T-helper 22 cell (primary cell): ENCODE measurements at regions not wholly inside any gene's neighbourhood (a gene's known extent, or its start where the extent isn't known, plus 50 kb on each side); places are given as distances from the start of the nearest gene placed in this dataset.

ENCODE experiments used
- DNase-seq: peaks from one replicate; pipeline ENCODE4 v3.0.0-alpha.2; 2020; ENCODE audit warnings: low read depth

- no peak for DNase-seq
Measured at GRCh38 chr2:195495966-195496365, 161.1 kb upstream of the SLC39A10 start.

- no peak for DNase-seq
Measured at GRCh38 chr2:195495351-195495750, 161.7 kb upstream of the SLC39A10 start.

DNA sequence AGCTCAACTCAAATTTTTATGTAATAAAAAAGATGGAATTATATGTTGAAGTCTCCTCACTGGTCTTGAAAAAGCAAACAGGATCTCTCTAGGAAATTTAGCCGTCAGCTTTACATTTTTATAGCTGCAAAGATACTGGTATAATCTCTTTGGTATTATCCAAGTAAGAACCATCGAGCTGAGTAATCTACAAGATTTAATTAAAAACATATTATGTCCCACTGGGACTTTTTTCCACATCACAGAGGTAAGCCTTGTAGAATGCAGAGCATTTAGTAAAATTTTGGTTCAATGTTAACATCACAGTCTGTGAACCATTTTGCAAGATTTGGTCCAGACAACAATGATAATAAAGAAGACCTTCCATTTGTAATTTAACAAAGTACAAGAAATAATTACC is 162.6 kb upstream of the SLC39A10 start:
- DNase-seq = no peak

- no peak for DNase-seq
Measured at GRCh38 chr2:195493416-195493815, 163.6 kb upstream of the SLC39A10 start.

GRCh38 chr2:195490319-195490718 is 166.7 kb upstream of the SLC39A10 start:
- DNase-seq = no peak

- DNase-seq = no peak
Measured at GRCh38 chr2:195489101-195489500, 167.9 kb upstream of the SLC39A10 start.

- no peak for DNase-seq
Measured at GRCh38 chr2:195488567-195488966, 168.5 kb upstream of the SLC39A10 start.

DNA sequence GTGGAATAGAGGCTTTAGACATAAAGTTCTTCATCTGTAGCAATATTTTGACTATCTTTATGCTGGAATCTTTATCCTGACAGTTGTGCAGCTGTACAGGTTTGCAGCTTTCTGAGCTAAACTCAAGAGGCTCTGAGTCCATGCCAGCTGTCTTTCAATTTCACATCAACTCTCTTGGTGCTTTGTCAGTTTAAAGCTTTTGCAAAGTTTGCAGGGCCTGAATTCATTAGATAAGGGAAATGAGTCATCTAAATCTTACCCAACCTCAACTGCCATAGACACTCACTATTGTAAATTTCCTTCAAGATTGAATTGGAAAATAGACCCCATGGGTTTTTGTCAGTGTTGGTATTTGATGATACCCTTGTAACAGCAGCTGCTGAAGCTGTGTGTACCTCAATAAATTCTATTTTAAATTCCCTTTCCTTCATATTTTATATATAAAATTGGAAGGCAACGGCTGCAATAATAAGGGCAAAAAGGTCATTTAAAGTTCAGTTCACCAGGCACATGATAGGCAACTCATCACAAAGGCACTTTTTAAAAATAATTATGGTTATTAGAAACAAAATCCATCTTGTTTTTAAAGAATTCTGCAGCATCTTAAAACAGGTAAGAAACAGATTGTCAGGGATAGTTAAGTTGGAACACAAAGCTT is 169.9 kb upstream of the SLC39A10 start:
- DNase-seq = no peak

- no peak for DNase-seq
Measured at GRCh38 chr2:195486520-195486919, 170.5 kb upstream of the SLC39A10 start.

GRCh38 chr2:195482010-195482409 is 175.0 kb upstream of the SLC39A10 start:
- no peak for DNase-seq

GRCh38 chr2:195480121-195480520 is 176.9 kb upstream of the SLC39A10 start:
- no peak for DNase-seq

DNA sequence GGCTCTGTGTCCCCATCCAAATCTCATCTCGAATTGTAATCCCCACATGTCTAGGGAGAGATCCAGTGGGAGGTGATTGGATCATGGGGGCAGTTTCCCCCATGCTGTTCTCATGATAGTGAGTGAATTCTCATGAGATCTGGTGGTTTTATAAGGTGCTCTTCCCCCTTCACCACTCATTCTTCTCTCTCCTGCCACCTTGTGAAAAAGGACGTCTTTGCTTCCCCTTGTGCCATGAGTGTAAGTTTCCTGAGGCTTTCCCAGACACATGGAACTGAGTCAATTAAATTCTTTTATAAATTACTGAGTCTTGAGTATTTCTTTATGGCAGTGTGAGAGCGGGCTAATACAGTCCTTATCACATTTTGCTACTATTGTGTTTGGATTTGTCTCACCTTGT is 177.6 kb upstream of the SLC39A10 start:
- DNase-seq = no peak

DNA sequence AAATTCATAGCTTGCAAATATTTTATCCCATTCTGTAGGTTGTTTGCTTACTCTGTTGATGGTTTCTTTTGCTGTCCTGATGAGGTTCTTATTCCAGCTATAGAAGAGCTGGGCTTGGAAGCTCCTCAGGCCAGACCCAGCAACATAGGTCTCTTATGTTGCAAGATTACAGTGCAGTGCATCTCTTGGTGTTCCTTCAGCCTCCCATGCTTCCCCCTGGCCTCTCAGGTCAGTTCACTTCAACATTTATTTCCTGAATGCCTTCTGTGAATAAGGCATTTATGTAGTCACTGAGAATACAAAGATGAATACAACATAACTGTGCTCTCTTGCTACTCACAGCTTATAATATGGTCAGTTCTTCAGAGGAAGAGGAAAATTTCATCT is 179.0 kb upstream of the SLC39A10 start:
- no peak for DNase-seq

DNA sequence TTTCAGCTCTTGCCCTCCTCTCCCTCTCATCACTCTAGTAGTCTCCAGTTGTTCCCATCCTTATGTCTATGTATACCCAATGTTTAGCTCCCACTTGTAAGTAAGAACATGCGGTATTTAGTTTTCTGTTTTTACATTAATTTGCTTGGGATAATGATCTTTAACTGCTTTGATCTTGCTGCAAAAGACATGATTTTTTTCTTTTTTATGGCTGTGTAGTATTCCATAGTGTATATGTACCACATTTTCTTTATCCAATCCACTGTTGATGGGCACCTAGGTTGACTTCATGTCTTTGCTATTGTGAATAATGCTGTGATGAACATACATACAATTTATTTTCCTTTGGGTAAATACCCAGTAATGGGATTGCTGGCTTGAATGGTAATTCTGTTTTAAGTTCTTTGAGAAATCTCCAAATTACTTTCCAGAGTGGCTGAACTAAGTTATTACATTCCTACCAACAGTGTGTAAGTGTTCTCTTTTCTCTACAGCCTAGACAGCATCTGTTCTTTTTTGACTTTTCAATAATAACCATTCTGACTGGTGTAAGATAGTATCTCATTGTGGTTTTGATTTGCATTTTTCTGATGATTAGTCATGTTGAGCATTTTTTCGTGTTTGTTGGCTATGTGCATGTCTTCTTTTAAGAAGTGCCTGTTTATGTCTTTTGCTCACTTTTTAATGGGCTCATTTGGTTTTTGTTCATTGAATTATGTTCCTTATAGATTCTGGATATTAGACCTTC is 179.6 kb upstream of the SLC39A10 start:
- DNase-seq = no peak

DNA sequence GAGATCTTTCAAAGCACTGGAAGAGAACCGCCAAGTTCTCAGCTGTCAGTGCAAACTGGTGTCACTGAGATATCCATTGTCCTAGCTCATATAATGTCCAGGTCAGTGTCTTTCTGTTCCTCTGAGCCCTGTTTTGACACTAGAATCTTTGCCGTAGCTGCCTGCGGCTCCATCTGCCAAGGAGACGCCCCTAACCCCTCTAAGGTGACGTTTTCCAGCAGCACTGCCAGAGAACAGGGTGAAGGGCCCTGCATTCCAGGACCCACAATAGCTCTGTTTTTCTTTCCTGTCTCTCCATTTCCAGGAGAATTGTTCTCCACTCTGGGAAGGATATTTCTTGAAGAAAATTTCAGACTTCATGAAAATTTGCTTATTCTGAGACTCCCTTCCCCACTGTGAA is 181.7 kb upstream of the SLC39A10 start:
- DNase-seq = no peak

DNA sequence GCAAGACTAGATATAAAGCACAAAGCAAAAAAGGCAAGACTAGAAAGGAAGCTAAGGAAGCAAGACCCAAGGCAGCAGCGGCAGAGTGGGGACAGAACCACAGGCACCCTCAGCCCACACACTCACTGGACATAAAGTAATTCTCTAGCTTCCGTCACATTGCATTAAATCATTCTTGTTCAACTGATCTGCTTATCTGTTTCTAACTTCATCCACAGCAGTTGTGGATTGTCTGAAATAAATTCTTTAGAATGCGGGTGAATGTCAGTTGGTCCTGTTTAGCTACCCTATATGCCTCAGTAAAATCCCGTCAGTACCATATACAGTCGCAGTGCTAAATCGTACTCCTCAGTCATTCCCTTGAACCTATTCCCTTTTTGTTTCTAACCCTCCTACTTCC is 183.2 kb upstream of the SLC39A10 start:
- no peak for DNase-seq

DNA sequence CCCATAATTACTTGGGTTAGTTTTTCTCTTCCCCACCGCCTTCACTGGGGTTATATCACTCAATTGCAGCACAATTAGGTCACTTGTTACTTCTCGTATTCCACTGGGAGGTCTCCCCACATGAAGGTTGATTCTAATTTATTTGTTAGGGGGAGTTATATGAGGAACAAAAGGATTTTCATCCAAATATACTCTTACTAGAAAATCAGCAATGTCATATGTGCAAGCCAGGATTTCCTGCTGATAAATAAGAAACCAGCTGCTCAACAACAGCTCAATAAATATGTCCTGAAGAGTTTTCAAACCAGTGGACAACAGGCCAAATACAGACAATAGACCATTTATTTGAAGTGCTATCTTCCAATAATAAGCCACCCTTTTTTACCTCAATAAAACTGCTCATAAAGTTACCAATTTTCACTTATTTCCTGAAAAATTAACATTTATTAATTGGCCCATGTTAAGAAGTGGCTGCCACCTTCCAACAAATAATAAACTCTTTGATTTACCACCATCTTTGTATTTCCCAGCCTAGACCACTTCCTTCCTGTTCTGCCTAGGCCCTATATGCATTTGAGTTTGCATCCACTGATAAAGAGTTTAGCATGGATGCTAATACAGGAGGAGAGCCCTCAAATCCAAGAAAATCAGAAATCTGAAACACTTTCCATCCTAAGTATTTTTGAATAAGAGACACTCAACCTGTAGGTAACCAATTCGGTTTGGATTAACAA is 184.4 kb upstream of the SLC39A10 start:
- DNase-seq = no peak

- DNase-seq = no peak
Measured at GRCh38 chr2:195471807-195472206, 185.2 kb upstream of the SLC39A10 start.

GRCh38 chr2:195471163-195471562 is 185.9 kb upstream of the SLC39A10 start:
- no peak for DNase-seq

DNA sequence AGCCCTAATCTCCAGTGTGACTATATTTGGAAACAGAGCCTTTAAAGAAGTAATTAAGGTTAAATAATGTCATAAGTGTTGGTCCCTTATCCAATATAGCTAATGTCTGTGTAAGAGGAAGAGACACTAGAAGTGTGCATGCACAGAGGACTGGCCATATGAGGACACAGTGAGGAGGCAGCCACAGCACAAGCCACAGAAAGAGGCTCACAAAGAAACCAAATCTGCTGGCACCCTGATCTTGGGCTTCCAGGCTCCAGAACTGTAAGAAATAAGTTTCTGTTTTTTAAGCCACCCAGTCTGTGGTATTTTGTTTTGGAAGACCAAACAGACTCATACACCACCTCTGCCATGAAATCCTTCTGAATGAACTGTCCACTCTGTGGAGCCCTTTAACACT is 186.4 kb upstream of the SLC39A10 start:
- DNase-seq = no peak

GRCh38 chr2:195468771-195469170 is 188.3 kb upstream of the SLC39A10 start:
- DNase-seq = no peak

DNA sequence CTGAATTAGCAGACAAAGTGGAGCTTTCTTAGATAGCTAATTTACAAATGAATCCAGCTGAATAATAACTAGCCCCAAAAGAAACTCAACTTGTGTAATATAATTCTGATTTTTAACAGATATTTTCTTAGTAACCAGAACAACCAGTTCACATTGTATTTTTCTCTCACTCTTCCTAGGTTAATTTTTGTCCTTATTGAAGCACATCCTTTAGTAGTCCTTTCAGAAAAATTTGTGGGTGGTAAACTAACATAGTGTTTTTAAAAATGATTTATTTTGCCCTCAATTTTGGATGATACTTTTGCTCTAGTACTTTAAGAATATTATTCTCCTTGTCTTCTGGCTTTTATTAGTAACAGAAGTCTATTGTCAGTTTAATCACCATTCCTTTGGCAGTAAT is 190.6 kb upstream of the SLC39A10 start:
- no peak for DNase-seq

DNA sequence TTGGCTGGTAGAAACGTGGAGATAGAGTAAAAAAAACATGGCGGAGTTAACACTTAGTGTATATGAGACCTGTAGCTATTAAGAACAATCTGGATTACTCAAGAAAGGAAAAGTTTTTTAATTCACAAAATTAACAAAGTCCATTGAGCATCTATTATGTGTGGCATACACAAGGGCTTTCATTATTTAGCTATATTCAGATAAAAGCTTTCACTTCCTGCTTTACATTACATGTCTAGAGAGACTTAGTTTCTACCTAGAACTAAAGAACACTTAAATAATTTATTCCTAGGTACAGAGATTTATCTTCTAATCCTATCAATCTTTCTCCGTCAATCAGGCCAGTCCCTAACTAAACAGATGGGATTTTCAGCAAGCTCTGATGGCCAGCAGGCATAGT is 196.0 kb upstream of the SLC39A10 start:
- no peak for DNase-seq
